DMS79 treated with DMSO at 0.1 percent for 48 hours (cell line): ENCODE measurements at regions not wholly inside any gene's neighbourhood (a gene's known extent, or its start where the extent isn't known, plus 50 kb on each side); places are given as distances from the start of the nearest gene placed in this dataset.
"Not testable (repeated sequence)": the region's sequence is repeated elsewhere in the genome, so short reads cannot be mapped to it uniquely, and the experiment has no call there.

ENCODE experiments used
- DNase-seq: peaks from one replicate; lab custom pipeline; 2025; lab: John Stamatoyannopoulos, UW

GRCh38 chr10:6692856-6693255 is 112.8 kb upstream of the PRKCQ start:
- DNase-seq = no peak

- no peak for DNase-seq
Observed at GRCh38 chr10:6692103-6692502, 112.0 kb upstream of the PRKCQ start.

GRCh38 chr10:6689036-6689435 is 109.0 kb upstream of the PRKCQ start:
- no peak for DNase-seq

- DNase-seq = no peak
Observed at GRCh38 chr10:6680735-6681134, 100.7 kb upstream of the PRKCQ start.

- DNase-seq = no peak
Observed at GRCh38 chr10:6678956-6679355, 98.9 kb upstream of the PRKCQ start.

- DNase-seq = no peak
Observed at GRCh38 chr10:6678211-6678803, 98.2 kb upstream of the PRKCQ start.

GRCh38 chr10:6677129-6677528 is 97.1 kb upstream of the PRKCQ start:
- DNase-seq = not testable (repeated sequence)

GRCh38 chr10:6674291-6674690 is 94.2 kb upstream of the PRKCQ start:
- DNase-seq = no peak

GRCh38 chr10:6671976-6672375 is 91.9 kb upstream of the PRKCQ start:
- no peak for DNase-seq

- DNase-seq = no peak
Observed at GRCh38 chr10:6669269-6669859, 89.3 kb upstream of the PRKCQ start.

GRCh38 chr10:6667679-6668270 is 87.7 kb upstream of the PRKCQ start:
- no peak for DNase-seq

GRCh38 chr10:6667150-6667549 is 87.1 kb upstream of the PRKCQ start:
- no peak for DNase-seq

- DNase-seq = no peak
Observed at GRCh38 chr10:6665847-6666246, 85.8 kb upstream of the PRKCQ start.

GRCh38 chr10:6660460-6660859 is 80.4 kb upstream of the PRKCQ start:
- DNase-seq = no peak

GRCh38 chr10:6659451-6659850 is 79.4 kb upstream of the PRKCQ start:
- DNase-seq = no peak

GRCh38 chr10:6657669-6658068 is 77.6 kb upstream of the PRKCQ start:
- DNase-seq = no peak

- no peak for DNase-seq
Observed at GRCh38 chr10:6657196-6657595, 77.1 kb upstream of the PRKCQ start.

- no peak for DNase-seq
Observed at GRCh38 chr10:6654571-6654970, 74.5 kb upstream of the PRKCQ start.

GRCh38 chr10:6650586-6650985 is 70.5 kb upstream of the PRKCQ start:
- DNase-seq = no peak

- DNase-seq = no peak
Observed at GRCh38 chr10:6649903-6650302, 69.8 kb upstream of the PRKCQ start.

- no peak for DNase-seq
Observed at GRCh38 chr10:6648894-6649720, 69.0 kb upstream of the PRKCQ start.

GRCh38 chr10:6647811-6648526 is 67.9 kb upstream of the PRKCQ start:
- DNase-seq = no peak
